GM13976 (cell line): ENCODE measurements at regions not wholly inside any gene's neighbourhood (a gene's known extent, or its start where the extent isn't known, plus 50 kb on each side); places are given as distances from the start of the nearest gene placed in this dataset.

Experiments used
- DNase-seq: peaks from one replicate; pipeline ENCODE4 v3.0.0; 2012; ENCODE audit warnings: low spot score
- CTCF ChIP-seq: IDR thresholded peaks from 2 replicates; pipeline ENCODE4 v1.5.1; 2012; ENCODE audit warnings: borderline replicate concordance, mild to moderate bottlenecking; ENCODE audit not compliant: insufficient read depth; ENCODE audit errors: extremely low read depth, missing control alignments, control extremely low read depth
- in situ Hi-C: fragments of 300-500 bp; cut with MboI; formaldehyde crosslinking; loops from one replicate; pipeline ENCODE4 v1.12.0; 2022; ENCODE audit warnings: low sequenced_read_pairs, mixed read lengths, inconsistent platforms; ENCODE audit not compliant: unreplicated experiment

- no peak for DNase-seq
- in situ Hi-C loops, result no loop called here
- no peak for TF ChIP-seq CTCF
Measured at GRCh38 chr13:87981416-87981815, 310.2 kb downstream of the SLITRK5 start.

- in situ Hi-C loops, result no loop called here
- TF ChIP-seq CTCF, result no peak
- DNase-seq, result no peak
Measured at GRCh38 chr13:87982400-87982799, 311.2 kb downstream of the SLITRK5 start.

GRCh38 chr13:87986639-87987250 is 315.6 kb downstream of the SLITRK5 start:
- no peak for DNase-seq
- no peak for TF ChIP-seq CTCF
- in situ Hi-C loops, result no loop called here

GRCh38 chr13:87998081-87998480 is 326.9 kb downstream of the SLITRK5 start:
- no peak for DNase-seq
- no peak for TF ChIP-seq CTCF
- in situ Hi-C loops, result no loop called here

- in situ Hi-C loops, result no loop called here
- DNase-seq, result no peak
- TF ChIP-seq CTCF, result no peak
Measured at GRCh38 chr13:87999240-87999700, 328.1 kb downstream of the SLITRK5 start.

- in situ Hi-C loops, result no loop called here
- TF ChIP-seq CTCF, result no peak
- DNase-seq, result no peak
Measured at GRCh38 chr13:87999788-88000187, 328.6 kb downstream of the SLITRK5 start.
